HEK293T (cell line): ENCODE measurements at regions not wholly inside any gene's neighbourhood (a gene's known extent, or its start where the extent isn't known, plus 50 kb on each side); places are given as distances from the start of the nearest gene placed in this dataset.

ENCODE experiments used
- ELF4 ChIP-seq: fragments of 450-650 bp; IDR thresholded peaks from 2 replicates; pipeline ENCODE4 v1.6.1; 2017; ENCODE audit warnings: antibody characterized with exemption
- LEF1 ChIP-seq: fragments of 450-650 bp; IDR thresholded peaks from 2 replicates; pipeline ENCODE4 v1.6.1; 2017; ENCODE audit warnings: mild to moderate bottlenecking, borderline replicate concordance

GRCh38 chr9:99762470-99762869 is 59.2 kb upstream of the NR4A3 start:
- TF ChIP-seq LEF1 (no peak), ELF4 (no peak)
